Adrenal gland (tissue), 9 donors: ENCODE measurements at regions not wholly inside any gene's neighbourhood (a gene's known extent, or its start where the extent isn't known, plus 50 kb on each side); places are given as distances from the start of the nearest gene placed in this dataset.

Source experiments
- DNase-seq, 7 donors: peaks; one replicate each; pipeline ENCODE4 v3.0.0-alpha.2; 2019 to 2020
- H3K27ac ChIP-seq, 5 donors: fragments of 200-600 bp; sonication (generic) in 4 of 5; 1 replicate in 3 of 5; 2 replicates in 2 of 5; pipeline versions ENCODE4 v1.5.1 to v1.8.0; 2016 to 2020; ENCODE audit warnings: mild to moderate bottlenecking in 1 of 5
- H3K27me3 ChIP-seq: fragments of 200-600 bp; 2 replicates; pipeline ENCODE4 v1.8.0; 2021
- H3K36me3 ChIP-seq, 2 donors: fragments of 200-600 bp; replicated peaks in 1 of 2; 1 replicate in 1 of 2; 2 replicates in 1 of 2; pipeline versions ENCODE4 v1.5.1 to v1.8.0; 2018 to 2022
- H3K4me1 ChIP-seq, 2 donors: fragments of 200-600 bp; replicated peaks in 1 of 2; 1 replicate in 1 of 2; 2 replicates in 1 of 2; pipeline versions ENCODE4 v1.5.1 to v1.8.0; 2018 to 2021
- H3K4me3 ChIP-seq, 4 donors: fragments of 200-600 bp; sonication (generic) in 3 of 4; one replicate each; pipeline ENCODE4 v1.5.1; 2016 to 2018
- H3K9me3 ChIP-seq, 3 donors: fragments of 200-600 bp; sonication (generic) in 1 of 3; replicated peaks in 1 of 3; 1 replicate in 2 of 3; 2 replicates in 1 of 3; pipeline versions ENCODE4 v1.5.1 to v1.8.0; 2016 to 2021
- POLR2A ChIP-seq, 2 donors: fragments of 450-650 bp; IDR thresholded peaks; one replicate each; pipeline ENCODE4 v1.6.1; 2017; ENCODE audit warnings: antibody characterized with exemption in 2 of 2, mild to moderate bottlenecking in 2 of 2, moderate library complexity in 1 of 2
- WGBS, 4 donors: extraction: QIAGEN DNeasy Blood & Tissue Kit in 2 of 4; methylation state at CpG; one replicate each; pipeline versions ENCODE4 v1.1.5 to v1.1.7; 2013 to 2017; 5-methylcytosine and 5-hydroxymethylcytosine counted together
- intact Hi-C, 2 donors: fragments of 100-400 bp; cut with DNase I; formaldehyde crosslinking; loops; one replicate each; pipeline versions ENCODE4 v1.14.1 to v1.15.0; 2022 to 2023
- TF ChIP-seq, protein P1 (sequence below), 6 experiments: fragments of 450-650 bp in 4 of 6; fragments of 200-600 bp in 2 of 6; sonication (generic) in 1 of 6; IDR thresholded peaks; 1 replicate in 5 of 6; 2 replicates in 1 of 6; pipeline versions ENCODE4 v1.5.1 to v1.8.0; 2016 to 2021; ENCODE audit warnings: antibody characterized with exemption in 6 of 6, mild to moderate bottlenecking in 2 of 6, moderate library complexity in 1 of 6
- donor health status: healthy with polysubstance abuse.
- donor health status: Bipolar disorder and iron deficiency.
- donor health status: DM: yes; HTN: yes; CAD: no.
- donor health status: DM: no; HTN: no; CAD: no.
- donor health status: DM: no; HTN: no; CAD: no.

DNA sequence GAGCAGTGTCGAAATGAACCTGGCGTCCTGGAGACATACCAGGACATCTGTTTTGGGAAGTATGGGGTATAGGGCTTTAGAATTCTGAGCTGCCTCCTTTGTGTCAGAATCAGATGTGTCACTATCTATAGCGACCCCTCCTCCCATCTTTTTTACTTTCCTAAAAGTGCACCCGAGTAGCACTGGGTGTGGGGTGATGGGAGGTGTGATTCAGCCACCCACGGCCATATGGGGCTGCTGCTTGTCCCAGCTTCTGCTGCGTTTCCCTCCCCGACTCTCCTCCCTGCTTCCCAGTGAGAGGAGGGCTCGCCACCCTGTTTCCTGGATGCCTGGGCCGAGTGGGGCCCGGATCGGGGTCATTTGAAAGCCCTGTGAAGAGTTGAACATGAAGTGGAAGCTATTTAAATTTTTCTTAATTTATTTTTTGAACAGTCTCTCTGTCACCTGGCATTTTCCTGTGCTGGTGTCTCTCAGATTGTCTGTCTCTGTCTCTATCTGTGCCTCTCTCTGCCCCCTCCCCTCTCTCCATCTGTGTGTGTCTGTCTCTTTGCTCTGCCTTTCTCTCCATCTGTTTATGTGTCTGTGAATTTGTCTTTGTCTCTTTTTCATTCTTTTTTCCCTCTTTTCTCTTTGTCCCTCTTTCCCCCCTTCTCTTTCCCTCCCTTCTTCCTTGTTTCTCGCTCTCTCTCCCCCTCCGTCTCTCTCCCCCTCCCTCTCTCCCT lies 638.8 kb upstream of the EEF2KMT start:
- H3K4me1 ChIP-seq = no peaks in the 10 kb centered on the region
- intact Hi-C loops = no loop called here
- no peaks in the 10 kb centered on the region for H3K36me3 ChIP-seq
- no peaks in the 10 kb centered on the region for H3K27me3 ChIP-seq
- no peaks in the 10 kb centered on the region for H3K9me3 ChIP-seq
- DNase-seq = no peak
- H3K27ac ChIP-seq = no peak overlapping the region
- TF ChIP-seq, protein P1, sequence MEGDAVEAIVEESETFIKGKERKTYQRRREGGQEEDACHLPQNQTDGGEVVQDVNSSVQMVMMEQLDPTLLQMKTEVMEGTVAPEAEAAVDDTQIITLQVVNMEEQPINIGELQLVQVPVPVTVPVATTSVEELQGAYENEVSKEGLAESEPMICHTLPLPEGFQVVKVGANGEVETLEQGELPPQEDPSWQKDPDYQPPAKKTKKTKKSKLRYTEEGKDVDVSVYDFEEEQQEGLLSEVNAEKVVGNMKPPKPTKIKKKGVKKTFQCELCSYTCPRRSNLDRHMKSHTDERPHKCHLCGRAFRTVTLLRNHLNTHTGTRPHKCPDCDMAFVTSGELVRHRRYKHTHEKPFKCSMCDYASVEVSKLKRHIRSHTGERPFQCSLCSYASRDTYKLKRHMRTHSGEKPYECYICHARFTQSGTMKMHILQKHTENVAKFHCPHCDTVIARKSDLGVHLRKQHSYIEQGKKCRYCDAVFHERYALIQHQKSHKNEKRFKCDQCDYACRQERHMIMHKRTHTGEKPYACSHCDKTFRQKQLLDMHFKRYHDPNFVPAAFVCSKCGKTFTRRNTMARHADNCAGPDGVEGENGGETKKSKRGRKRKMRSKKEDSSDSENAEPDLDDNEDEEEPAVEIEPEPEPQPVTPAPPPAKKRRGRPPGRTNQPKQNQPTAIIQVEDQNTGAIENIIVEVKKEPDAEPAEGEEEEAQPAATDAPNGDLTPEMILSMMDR (IDR thresholded peaks at IDR 0.05) = no peak
- no peak for TF ChIP-seq POLR2A (IDR thresholded peaks at IDR 0.05)
- WGBS, 4 donors = 38 to 47% (median 43%) methylated on average over 12 to 13 of the region's 13 CpGs
- no peak overlapping the region for H3K4me3 ChIP-seq

DNA sequence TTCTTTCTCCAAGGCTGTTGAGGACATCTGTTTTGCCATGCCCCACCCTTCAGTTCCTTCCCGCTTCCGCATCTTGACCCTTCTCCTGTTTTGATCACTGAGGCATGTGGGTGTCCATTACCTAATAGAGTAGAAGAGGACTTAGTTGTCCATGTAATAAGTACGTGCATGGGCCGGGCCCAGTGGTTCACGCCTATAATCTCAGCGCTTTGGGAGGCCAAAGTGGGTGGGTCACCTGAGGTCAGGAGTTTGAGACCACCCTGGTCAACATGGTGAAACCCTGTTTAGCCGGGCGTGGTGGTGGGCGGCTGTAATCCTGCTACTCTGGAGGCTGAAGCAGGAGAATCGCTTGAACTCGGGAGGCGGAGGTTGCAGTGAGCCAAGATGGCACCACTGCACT lies 637.8 kb upstream of the EEF2KMT start:
- no peak for DNase-seq
- H3K4me3 ChIP-seq = no peak overlapping the region
- H3K27ac ChIP-seq = no peak overlapping the region
- intact Hi-C loops = no loop called here
- no peaks in the 10 kb centered on the region for H3K36me3 ChIP-seq
- TF ChIP-seq, protein P1 (IDR thresholded peaks at IDR 0.05) = no peak
- no peak for TF ChIP-seq POLR2A (IDR thresholded peaks at IDR 0.05)
- H3K27me3 ChIP-seq = no peaks in the 10 kb centered on the region
- no peaks in the 10 kb centered on the region for H3K9me3 ChIP-seq
- 84 to 92% (median 88%) methylated on average over 12 of the region's 12 CpGs for WGBS, 4 donors
- no peaks in the 10 kb centered on the region for H3K4me1 ChIP-seq

- Histone ChIP-seq H3K36me3 (no peaks in the 10 kb centered on the region), H3K4me1 (no peaks in the 10 kb centered on the region), H3K27ac (no peak overlapping the region), H3K4me3 (no peak overlapping the region), H3K9me3 (no peaks in the 10 kb centered on the region), H3K27me3 (no peaks in the 10 kb centered on the region)
- DNase-seq = no peak
- intact Hi-C loops = no loop called here
- no peak for TF ChIP-seq POLR2A (IDR thresholded peaks at IDR 0.05)
- TF ChIP-seq, protein P1 (IDR thresholded peaks at IDR 0.05) = no peak
- 93 to 95% (median 94%) methylated on average over 4 of the region's 4 CpGs for WGBS, 4 donors
Observed at GRCh38 chr16:5730783-5731182, 633.2 kb upstream of the EEF2KMT start.

GRCh38 chr16:5722116-5722619 lies 624.6 kb upstream of the EEF2KMT start:
- TF ChIP-seq POLR2A (IDR thresholded peaks at IDR 0.05) = no peak
- TF ChIP-seq, protein P1 (IDR thresholded peaks at IDR 0.05) = no peak
- Histone ChIP-seq H3K36me3 (no peaks in the 10 kb centered on the region), H3K4me1 (no peaks in the 10 kb centered on the region), H3K27me3 (no peaks in the 10 kb centered on the region), H3K9me3 (no peaks in the 10 kb centered on the region), H3K27ac (no peak overlapping the region), H3K4me3 (no peak overlapping the region)
- WGBS, 4 donors = 72 to 84% (median 75%) methylated on average over 5 of the region's 5 CpGs
- intact Hi-C loops = no loop called here
- DNase-seq = no peak
